ENCODE measurements at regions not wholly inside any gene's neighbourhood (a gene's known extent, or its start where the extent isn't known, plus 50 kb on each side); places are given as distances from the start of the nearest gene placed in this dataset.

- TF ChIP-seq CTCF (IDR thresholded peaks at IDR 0.05) (no peak), ZFX (IDR thresholded peaks at IDR 0.05; ENCODE audit: borderline replicate concordance) (no peak)
Observed at GRCh38 chr5:136909906-136910305, 544.6 kb upstream of the TRPC7 start.

All from 22Rv1 (cell line).